IMR-90 (cell line): ENCODE measurements at regions not wholly inside any gene's neighbourhood (a gene's known extent, or its start where the extent isn't known, plus 50 kb on each side); places are given as distances from the start of the nearest gene placed in this dataset.

ENCODE experiments used
- ATAC-seq: fragments of 200-7000 bp; cut with Tn5 transposase; 2 replicates; pipeline ENCODE4 v1.9.1; 2020; ENCODE audit warnings: low read depth, mild to moderate bottlenecking, moderate library complexity
- BruUV-seq: library from RNA; stranded (reverse); fragments of 400-500 nt; replicated peaks from 2 replicates; lab custom pipeline; 2021; lab: Mats Ljungman, UMichigan
- CTCF ChIA-PET: fragments of 300-600 bp; formaldehyde crosslinking; extraction: SDS; loops from one replicate; lab custom pipeline; 2021; ENCODE audit warnings: antibody characterized with exemption; lab: Yijun Ruan, JAX
- POLR2A ChIA-PET: fragments of 300-600 bp; sonication (Branson Sonifier 250); formaldehyde crosslinking; loops from one replicate; lab custom pipeline; 2022; ENCODE audit warnings: antibody characterized with exemption; ENCODE audit not compliant: unreplicated experiment; lab: Charles Lee
- DNase-seq: peaks from one replicate; pipeline ENCODE4 v3.0.0; 2013
- H2AFZ ChIP-seq: replicated peaks from 2 replicates; pipeline ENCODE3; 2013; ENCODE audit warnings: low read length, mild to moderate bottlenecking; ENCODE audit not compliant: poor library complexity
- H2AK5ac ChIP-seq: 2 replicates; pipeline ENCODE4 v1.6.1; 2013; ENCODE audit warnings: low read depth, low read length, inconsistent platforms
- H2AK9ac ChIP-seq: replicated peaks from 2 replicates; pipeline ENCODE3; 2013; ENCODE audit warnings: mild to moderate bottlenecking, low read depth, low read length, moderate library complexity; ENCODE audit not compliant: poor library complexity
- H2BK120ac ChIP-seq: 2 replicates; pipeline ENCODE4 v1.6.1; 2013; ENCODE audit warnings: low read depth, low read length, inconsistent platforms
- H2BK15ac ChIP-seq: 3 replicates; pipeline ENCODE4 v1.6.1; 2013; ENCODE audit warnings: low read depth, low read length, inconsistent platforms
- H2BK20ac ChIP-seq: 2 replicates; pipeline ENCODE4 v1.6.1; 2013; ENCODE audit warnings: low read depth, mild to moderate bottlenecking, inconsistent platforms, low read length, moderate library complexity
- H2BK5ac ChIP-seq: 2 replicates; pipeline ENCODE4 v1.6.1; 2013; ENCODE audit warnings: mild to moderate bottlenecking, low read depth, low read length, inconsistent platforms; ENCODE audit not compliant: poor library complexity, severe bottlenecking
- H3K14ac ChIP-seq: replicated peaks from 2 replicates; pipeline ENCODE4 v1.6.1; 2013; ENCODE audit warnings: low read depth, low read length, inconsistent platforms
- H3K18ac ChIP-seq: 2 replicates; pipeline ENCODE4 v1.6.1; 2013; ENCODE audit warnings: low read depth, low read length, control low read depth
- H3K23ac ChIP-seq: 2 replicates; pipeline ENCODE4 v1.6.1; 2013; ENCODE audit warnings: low read depth, low read length, inconsistent platforms
- H3K27ac ChIP-seq: 2 replicates; pipeline ENCODE4 v1.5.1; 2013; ENCODE audit warnings: mild to moderate bottlenecking, control low read depth, low read length; ENCODE audit not compliant: insufficient read depth
- H3K27me3 ChIP-seq: 2 replicates; pipeline ENCODE4 v1.6.1; 2013; ENCODE audit warnings: low read length; ENCODE audit not compliant: control insufficient read depth, insufficient read depth
- H3K36me3 ChIP-seq: 2 replicates; pipeline ENCODE4 v1.6.1; 2013; ENCODE audit warnings: low read length, mixed read lengths; ENCODE audit not compliant: control insufficient read depth, insufficient read depth
- H3K4ac ChIP-seq: 2 replicates; pipeline ENCODE4 v1.6.1; 2013; ENCODE audit warnings: low read depth, low read length, inconsistent platforms
- H3K4me1 ChIP-seq: 2 replicates; pipeline ENCODE4 v1.6.1; 2013; ENCODE audit warnings: low read length, mixed read lengths; ENCODE audit not compliant: control insufficient read depth, insufficient read depth
- H3K4me2 ChIP-seq: 2 replicates; pipeline ENCODE4 v1.6.1; 2013; ENCODE audit warnings: low read depth, mild to moderate bottlenecking, control low read depth, low read length, moderate library complexity
- H3K4me3 ChIP-seq: 2 replicates; pipeline ENCODE4 v1.5.1; 2013; ENCODE audit warnings: low read depth, mild to moderate bottlenecking, control low read depth, low read length, moderate library complexity; ENCODE audit not compliant: insufficient read depth
- H3K56ac ChIP-seq: 2 replicates; pipeline ENCODE4 v1.6.1; 2013; ENCODE audit warnings: low read length, inconsistent platforms; ENCODE audit not compliant: insufficient read depth; ENCODE audit errors: extremely low read depth
- H3K79me1 ChIP-seq, 2 experiments: 2 replicates each; pipeline ENCODE4 v1.6.1; 2013; ENCODE audit warnings: low read length in 2 of 2, inconsistent platforms in 1 of 2, low read depth in 1 of 2
- H3K9ac ChIP-seq: 2 replicates; pipeline ENCODE4 v1.6.1; 2013; ENCODE audit warnings: low read depth, low read length, control low read depth
- H3K9me1 ChIP-seq: 2 replicates; pipeline ENCODE4 v1.6.1; 2013; ENCODE audit warnings: low read length, inconsistent platforms; ENCODE audit not compliant: insufficient read depth
- H3K9me3 ChIP-seq: 2 replicates; pipeline ENCODE4 v1.6.1; 2013; ENCODE audit warnings: low read length; ENCODE audit not compliant: control insufficient read depth, insufficient read depth
- H4K20me1 ChIP-seq: 2 replicates; pipeline ENCODE4 v1.6.1; 2013; ENCODE audit warnings: low read length, inconsistent platforms; ENCODE audit not compliant: insufficient read depth
- H4K5ac ChIP-seq: 2 replicates; pipeline ENCODE4 v1.6.1; 2013; ENCODE audit warnings: mild to moderate bottlenecking, low read depth, low read length, control low read depth
- H4K8ac ChIP-seq, 2 experiments: 2 replicates each; pipeline ENCODE4 v1.6.1; 2013; ENCODE audit warnings: low read depth in 2 of 2, low read length in 2 of 2, control low read depth in 1 of 2, inconsistent platforms in 1 of 2
- H4K91ac ChIP-seq: 2 replicates; pipeline ENCODE4 v1.6.1; 2013; ENCODE audit warnings: low read depth, low read length, inconsistent platforms; ENCODE audit not compliant: insufficient read depth
- BHLHE40 ChIP-seq: fragments of 150-350 bp; IDR thresholded peaks from 2 replicates; pipeline ENCODE4 v1.6.1; 2016; ENCODE audit warnings: mild to moderate bottlenecking, low read depth, low read length
- RAD21 ChIP-seq: IDR thresholded peaks from 2 replicates; pipeline ENCODE4 v1.6.1; 2012; ENCODE audit warnings: low read length, improper control_type of control experiment
- SMC3 ChIP-seq: fragments of 150-350 bp; IDR thresholded peaks from 2 replicates; pipeline ENCODE4 v1.6.1; 2016; ENCODE audit warnings: low read depth, mild to moderate bottlenecking, antibody characterized with exemption, low read length, moderate library complexity
- WGBS, 2 experiments: methylation state at CpG; one replicate each; pipeline versions ENCODE4 v1.1.5 to v1.1.7; 2013; ENCODE audit warnings: missing lambda C conversion rate in 2 of 2; ENCODE audit not compliant: insufficient read length in 1 of 2; ENCODE audit errors: extremely low coverage in 2 of 2; 5-methylcytosine and 5-hydroxymethylcytosine counted together
- dilution Hi-C: fragments of 300-500 bp; cut with HindIII; formaldehyde crosslinking; loops from one replicate; pipeline ENCODE4 v1.14.3; 2018; ENCODE audit warnings: low sequenced_read_pairs; ENCODE audit not compliant: unreplicated experiment
- in situ Hi-C: fragments of 300-500 bp; cut with MboI; formaldehyde crosslinking; loops from 3 replicates; pipeline ENCODE4 v1.14.3; 2019; ENCODE audit warnings: low sequenced_read_pairs, inconsistent platforms, mixed read lengths
- intact Hi-C: fragments of 100-400 bp; cut with micrococcal nuclease; formaldehyde crosslinking; loops from 2 replicates; pipeline ENCODE4 v1.10.0; 2022
- TF ChIP-seq, protein P1 (sequence below): fragments of 150-350 bp; IDR thresholded peaks from 2 replicates; pipeline ENCODE4 v1.6.1; 2017; ENCODE audit warnings: mild to moderate bottlenecking, antibody characterized with exemption, low read length, low read depth
- TF ChIP-seq, protein P2 (sequence below): fragments of 150-350 bp; IDR thresholded peaks from 2 replicates; pipeline ENCODE4 v1.6.1; 2016; ENCODE audit warnings: low read depth, mild to moderate bottlenecking, low read length, moderate library complexity, borderline replicate concordance
- TF ChIP-seq, protein P3 (sequence below): conservative IDR thresholded peaks from 2 replicates; pipeline ENCODE4 v1.5.1; 2012; ENCODE audit warnings: mild to moderate bottlenecking, low read depth, low read length, improper control_type of control experiment

DNA sequence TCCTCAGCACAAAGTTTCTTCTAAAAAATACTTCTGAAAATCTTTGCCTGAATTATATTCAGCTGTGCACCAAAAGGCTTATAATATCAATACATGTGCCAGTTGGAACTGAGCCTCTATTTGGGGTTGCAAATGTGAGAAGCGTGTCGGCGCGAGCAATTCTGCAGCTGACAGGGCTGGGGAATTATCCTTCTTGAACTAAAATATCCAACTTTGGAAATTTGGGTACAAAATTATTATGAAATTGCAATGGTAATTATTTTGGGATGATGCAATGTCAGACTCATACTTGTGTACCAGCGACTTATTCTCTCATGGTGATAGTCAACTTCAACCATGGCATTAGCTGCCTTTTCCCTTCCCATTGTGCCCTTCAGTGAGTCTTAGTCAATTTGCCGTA is 507.0 kb upstream of the KLF6 start:
- WGBS, 2 experiments, result no CpG with 5 or more reads among the region's 6 CpGs
- ATAC-seq (no peak), DNase-seq (no peak)
- no peak overlapping the region for H3K4ac ChIP-seq
- H4K5ac ChIP-seq, result no peak overlapping the region
- H3K18ac ChIP-seq, result no peak overlapping the region
- H2BK20ac ChIP-seq, result no peak overlapping the region
- no peaks in the 10 kb centered on the region for H3K79me1 ChIP-seq
- TF ChIP-seq RAD21 (no peak), SMC3 (no peak), BHLHE40 (no peak)
- TF ChIP-seq, protein P1, sequence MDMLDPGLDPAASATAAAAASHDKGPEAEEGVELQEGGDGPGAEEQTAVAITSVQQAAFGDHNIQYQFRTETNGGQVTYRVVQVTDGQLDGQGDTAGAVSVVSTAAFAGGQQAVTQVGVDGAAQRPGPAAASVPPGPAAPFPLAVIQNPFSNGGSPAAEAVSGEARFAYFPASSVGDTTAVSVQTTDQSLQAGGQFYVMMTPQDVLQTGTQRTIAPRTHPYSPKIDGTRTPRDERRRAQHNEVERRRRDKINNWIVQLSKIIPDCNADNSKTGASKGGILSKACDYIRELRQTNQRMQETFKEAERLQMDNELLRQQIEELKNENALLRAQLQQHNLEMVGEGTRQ, result no peak
- TF ChIP-seq, protein P2, sequence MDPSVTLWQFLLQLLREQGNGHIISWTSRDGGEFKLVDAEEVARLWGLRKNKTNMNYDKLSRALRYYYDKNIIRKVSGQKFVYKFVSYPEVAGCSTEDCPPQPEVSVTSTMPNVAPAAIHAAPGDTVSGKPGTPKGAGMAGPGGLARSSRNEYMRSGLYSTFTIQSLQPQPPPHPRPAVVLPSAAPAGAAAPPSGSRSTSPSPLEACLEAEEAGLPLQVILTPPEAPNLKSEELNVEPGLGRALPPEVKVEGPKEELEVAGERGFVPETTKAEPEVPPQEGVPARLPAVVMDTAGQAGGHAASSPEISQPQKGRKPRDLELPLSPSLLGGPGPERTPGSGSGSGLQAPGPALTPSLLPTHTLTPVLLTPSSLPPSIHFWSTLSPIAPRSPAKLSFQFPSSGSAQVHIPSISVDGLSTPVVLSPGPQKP, result no peak
- TF ChIP-seq, protein P3, sequence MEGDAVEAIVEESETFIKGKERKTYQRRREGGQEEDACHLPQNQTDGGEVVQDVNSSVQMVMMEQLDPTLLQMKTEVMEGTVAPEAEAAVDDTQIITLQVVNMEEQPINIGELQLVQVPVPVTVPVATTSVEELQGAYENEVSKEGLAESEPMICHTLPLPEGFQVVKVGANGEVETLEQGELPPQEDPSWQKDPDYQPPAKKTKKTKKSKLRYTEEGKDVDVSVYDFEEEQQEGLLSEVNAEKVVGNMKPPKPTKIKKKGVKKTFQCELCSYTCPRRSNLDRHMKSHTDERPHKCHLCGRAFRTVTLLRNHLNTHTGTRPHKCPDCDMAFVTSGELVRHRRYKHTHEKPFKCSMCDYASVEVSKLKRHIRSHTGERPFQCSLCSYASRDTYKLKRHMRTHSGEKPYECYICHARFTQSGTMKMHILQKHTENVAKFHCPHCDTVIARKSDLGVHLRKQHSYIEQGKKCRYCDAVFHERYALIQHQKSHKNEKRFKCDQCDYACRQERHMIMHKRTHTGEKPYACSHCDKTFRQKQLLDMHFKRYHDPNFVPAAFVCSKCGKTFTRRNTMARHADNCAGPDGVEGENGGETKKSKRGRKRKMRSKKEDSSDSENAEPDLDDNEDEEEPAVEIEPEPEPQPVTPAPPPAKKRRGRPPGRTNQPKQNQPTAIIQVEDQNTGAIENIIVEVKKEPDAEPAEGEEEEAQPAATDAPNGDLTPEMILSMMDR, result no peak
- no peak overlapping the region for H2BK5ac ChIP-seq
- H2AK5ac ChIP-seq, result no peak overlapping the region
- in situ Hi-C loops (no loop called here), dilution Hi-C loops (no loop called here), intact Hi-C loops (no loop called here)
- no peak overlapping the region for H4K91ac ChIP-seq
- H2BK120ac ChIP-seq, result no peak overlapping the region
- no peak overlapping the region for H3K4me3 ChIP-seq
- no peak overlapping the region for H2AK9ac ChIP-seq
- no peaks in the 10 kb centered on the region for H3K27me3 ChIP-seq
- CTCF ChIA-PET, result no interaction called here
- H3K9ac ChIP-seq, result no peak overlapping the region
- H3K56ac ChIP-seq, result no peak overlapping the region
- no TSS peak for BruUV-seq
- H3K9me1 ChIP-seq, result peaks cover 2% of the 10 kb centered on the region
- no peak overlapping the region for H3K14ac ChIP-seq
- H3K36me3 ChIP-seq, result no peaks in the 10 kb centered on the region
- H4K20me1 ChIP-seq, result no peaks in the 10 kb centered on the region
- no peak overlapping the region for H2AFZ ChIP-seq
- H3K23ac ChIP-seq, result no peak overlapping the region
- H3K4me2 ChIP-seq, result no peak overlapping the region
- H2BK15ac ChIP-seq, result no peak overlapping the region
- 0 out of 4 replicates have a peak overlapping the region, but pooled peaks of 1 of the 2 experiments have one; percentile 2 for H4K8ac ChIP-seq
- H3K9me3 ChIP-seq, result no peaks in the 10 kb centered on the region
- POLR2A ChIA-PET, result no interaction called here
- no peak overlapping the region for H3K27ac ChIP-seq
- no peaks in the 10 kb centered on the region for H3K4me1 ChIP-seq
